Thyroid gland (tissue), 4 donors: ENCODE measurements at regions not wholly inside any gene's neighbourhood (a gene's known extent, or its start where the extent isn't known, plus 50 kb on each side); places are given as distances from the start of the nearest gene placed in this dataset.

Experiments used
- DNase-seq, 2 donors: peaks; one replicate each; pipeline ENCODE4 v3.0.0-alpha.2; 2019
- H3K27ac ChIP-seq, 3 donors: fragments of 200-600 bp; sonication (generic); 1 replicate in 2 of 3; 2 replicates in 1 of 3; pipeline ENCODE4 v1.5.1; 2016 to 2019; ENCODE audit warnings: mild to moderate bottlenecking in 1 of 3, moderate library complexity in 1 of 3
- H3K27me3 ChIP-seq: fragments of 200-600 bp; sonication (generic); one replicate; pipeline ENCODE4 v1.5.1; 2019
- H3K36me3 ChIP-seq, 2 donors: fragments of 200-600 bp; sonication (generic); one replicate each; pipeline ENCODE4 v1.5.1; 2016 to 2019
- H3K4me1 ChIP-seq, 2 donors: fragments of 200-600 bp; sonication (generic); one replicate each; pipeline ENCODE4 v1.5.1; 2017 to 2019
- H3K4me3 ChIP-seq, 3 donors: fragments of 200-600 bp; sonication (generic); replicated peaks in 1 of 3; 1 replicate in 2 of 3; 2 replicates in 1 of 3; pipeline ENCODE4 v1.5.1; 2016; ENCODE audit warnings: mild to moderate bottlenecking in 1 of 3
- H3K9me3 ChIP-seq: fragments of 200-600 bp; sonication (generic); one replicate; pipeline ENCODE4 v1.5.1; 2017
- CTCF ChIP-seq, 6 experiments: fragments of 200-600 bp in 3 of 6; fragments of 450-650 bp in 3 of 6; sonication (generic) in 3 of 6; IDR thresholded peaks; one replicate each; pipeline ENCODE4 v1.5.1; 2016 to 2019; ENCODE audit warnings: antibody characterized with exemption in 6 of 6, mild to moderate bottlenecking in 2 of 6, inconsistent platforms in 1 of 6, moderate library complexity in 1 of 6
- POLR2A ChIP-seq, 2 donors: fragments of 450-650 bp; IDR thresholded peaks; one replicate each; pipeline ENCODE4 v1.6.1; 2017; ENCODE audit warnings: antibody characterized with exemption in 2 of 2, mild to moderate bottlenecking in 2 of 2, moderate library complexity in 1 of 2
- WGBS, 2 donors: methylation state at CpG; one replicate each; pipeline ENCODE4 v1.1.5; 2017; 5-methylcytosine and 5-hydroxymethylcytosine counted together
- intact Hi-C: fragments of 100-400 bp; cut with DNase I; formaldehyde crosslinking; loops from one replicate; pipeline ENCODE4 v1.15.1; 2023

GRCh38 chr3:145903472-145904013, 257.4 kb downstream of the PLOD2 start:
- TF ChIP-seq POLR2A (IDR thresholded peaks at IDR 0.05) (no peak), CTCF (IDR thresholded peaks at IDR 0.05) (no peak)
- Histone ChIP-seq H3K27ac (no peak overlapping the region), H3K4me3 (no peak overlapping the region), H3K9me3 (no peaks in the 10 kb centered on the region), H3K4me1 (no peaks in the 10 kb centered on the region), H3K27me3 (no peaks in the 10 kb centered on the region), H3K36me3 (no peaks in the 10 kb centered on the region)
- 93 to 94% methylated on average over 10 to 12 of the region's 12 CpGs for whole genome bisulfite sequencing, 2 donors
- no peak for DNase-seq
- intact Hi-C loops, result no loop called here

- Histone ChIP-seq H3K4me3 (no peak overlapping the region), H3K27ac (no peak overlapping the region), H3K4me1 (no peaks in the 10 kb centered on the region), H3K9me3 (no peaks in the 10 kb centered on the region), H3K27me3 (no peaks in the 10 kb centered on the region), H3K36me3 (no peaks in the 10 kb centered on the region)
- WGBS, 2 donors, result 87 to 100% methylated on average over 4 to 7 of the region's 7 CpGs
- TF ChIP-seq CTCF (IDR thresholded peaks at IDR 0.05) (no peak), POLR2A (IDR thresholded peaks at IDR 0.05) (no peak)
- intact Hi-C loops, result no loop called here
- DNase-seq, result no peak
Measured at GRCh38 chr3:145904138-145904537, 256.8 kb downstream of the PLOD2 start.

GRCh38 chr3:145906301-145906700, 254.7 kb downstream of the PLOD2 start:
- no peak for DNase-seq
- no peaks in the 10 kb centered on the region for H3K36me3 ChIP-seq
- no peaks in the 10 kb centered on the region for H3K4me1 ChIP-seq
- TF ChIP-seq CTCF (IDR thresholded peaks at IDR 0.05), result no peak
- intact Hi-C loops, result no loop called here
- H3K9me3 ChIP-seq, result no peaks in the 10 kb centered on the region
- H3K4me3 ChIP-seq, result no peak overlapping the region
- no peaks in the 10 kb centered on the region for H3K27me3 ChIP-seq
- H3K27ac ChIP-seq, result no peak overlapping the region

GRCh38 chr3:145906755-145907154, 254.2 kb downstream of the PLOD2 start:
- Histone ChIP-seq H3K4me1 (no peaks in the 10 kb centered on the region), H3K9me3 (no peaks in the 10 kb centered on the region), H3K36me3 (no peaks in the 10 kb centered on the region), H3K27me3 (no peaks in the 10 kb centered on the region), H3K27ac (no peak overlapping the region), H3K4me3 (no peak overlapping the region)
- 75 to 81% methylated on average over 2 of the region's 2 CpGs for WGBS, 2 donors
- DNase-seq, result no peak
- TF ChIP-seq CTCF (IDR thresholded peaks at IDR 0.05), result no peak
- no peak for TF ChIP-seq POLR2A (IDR thresholded peaks at IDR 0.05)
- intact Hi-C loops, result no loop called here

GRCh38 chr3:145911016-145911415, 250.0 kb downstream of the PLOD2 start:
- Histone ChIP-seq H3K9me3 (no peaks in the 10 kb centered on the region), H3K36me3 (no peaks in the 10 kb centered on the region), H3K4me3 (no peak overlapping the region), H3K27ac (no peak overlapping the region), H3K4me1 (no peaks in the 10 kb centered on the region), H3K27me3 (no peaks in the 10 kb centered on the region)
- intact Hi-C loops, result no loop called here
- TF ChIP-seq CTCF (IDR thresholded peaks at IDR 0.05) (no peak), POLR2A (IDR thresholded peaks at IDR 0.05) (no peak)
- no peak for DNase-seq
- 47 to 74% methylated on average over 2 of the region's 2 CpGs for whole genome bisulfite sequencing, 2 donors
